Cardiac muscle cell (in vitro differentiated cells and primary cell): ENCODE measurements at regions not wholly inside any gene's neighbourhood (a gene's known extent, or its start where the extent isn't known, plus 50 kb on each side); places are given as distances from the start of the nearest gene placed in this dataset.
A peak's percentile ranks its signal among the peaks of the same experiment; 100 is the strongest.

Source experiments
- DNase-seq, 2 donors: peaks; one replicate each; pipeline versions ENCODE4 v3.0.0 to v3.0.0-alpha.2; 2010 to 2017; ENCODE audit warnings: low read depth in 1 of 2, low spot score in 1 of 2
- H3K27ac ChIP-seq: fragments of 200-600 bp; sonication (generic); 2 replicates; pipeline ENCODE4 v1.5.1; 2016
- H3K27me3 ChIP-seq: fragments of 200-600 bp; sonication (generic); 2 replicates; pipeline ENCODE4 v1.6.0; 2016; ENCODE audit warnings: control low read depth
- H3K36me3 ChIP-seq: fragments of 200-600 bp; sonication (generic); 2 replicates; pipeline ENCODE4 v1.5.1; 2016; ENCODE audit warnings: control low read depth
- H3K4me1 ChIP-seq: fragments of 200-600 bp; sonication (generic); 2 replicates; pipeline ENCODE4 v1.8.1; 2017; ENCODE audit warnings: low read depth, mild to moderate bottlenecking, mixed run types
- H3K4me3 ChIP-seq: fragments of 200-600 bp; sonication (generic); 2 replicates; pipeline ENCODE4 v1.5.1; 2016; ENCODE audit warnings: mild to moderate bottlenecking
- H3K9me3 ChIP-seq: fragments of 200-600 bp; sonication (generic); 2 replicates; pipeline ENCODE4 v1.5.1; 2017; ENCODE audit warnings: low read depth, mild to moderate bottlenecking, control low read depth
- TF ChIP-seq, protein P1 (sequence below): IDR thresholded peaks from 2 replicates; pipeline ENCODE4 v1.5.1; 2012; ENCODE audit warnings: low read depth, mild to moderate bottlenecking, low read length

DNA sequence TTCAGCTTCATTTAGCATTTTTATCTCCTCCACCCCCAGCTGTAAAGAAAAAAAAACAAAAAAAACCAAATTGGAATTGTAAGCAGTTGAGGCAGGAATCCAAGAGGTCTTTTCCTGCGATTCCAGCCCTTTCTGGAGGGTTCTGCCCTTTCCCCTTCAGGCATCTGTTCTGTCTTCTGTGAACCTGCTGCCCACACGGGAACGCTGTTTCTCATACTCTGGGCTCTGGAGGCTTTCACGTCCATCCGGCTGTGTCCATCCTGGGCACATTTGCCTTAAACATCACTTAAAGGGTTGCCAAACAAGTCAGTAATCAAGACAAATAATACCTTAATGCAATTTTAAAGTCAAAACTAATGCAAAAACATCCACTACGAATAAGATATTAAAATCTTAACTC lies 302.8 kb upstream of the PITRM1 start:
- Histone ChIP-seq H3K27ac (no peak overlapping the region), H3K4me3 (no peak overlapping the region), H3K9me3 (no peaks in the 10 kb centered on the region), H3K27me3 (no peaks in the 10 kb centered on the region), H3K4me1 (no peaks in the 10 kb centered on the region), H3K36me3 (no peaks in the 10 kb centered on the region)
- no peak for DNase-seq
- TF ChIP-seq, protein P1, sequence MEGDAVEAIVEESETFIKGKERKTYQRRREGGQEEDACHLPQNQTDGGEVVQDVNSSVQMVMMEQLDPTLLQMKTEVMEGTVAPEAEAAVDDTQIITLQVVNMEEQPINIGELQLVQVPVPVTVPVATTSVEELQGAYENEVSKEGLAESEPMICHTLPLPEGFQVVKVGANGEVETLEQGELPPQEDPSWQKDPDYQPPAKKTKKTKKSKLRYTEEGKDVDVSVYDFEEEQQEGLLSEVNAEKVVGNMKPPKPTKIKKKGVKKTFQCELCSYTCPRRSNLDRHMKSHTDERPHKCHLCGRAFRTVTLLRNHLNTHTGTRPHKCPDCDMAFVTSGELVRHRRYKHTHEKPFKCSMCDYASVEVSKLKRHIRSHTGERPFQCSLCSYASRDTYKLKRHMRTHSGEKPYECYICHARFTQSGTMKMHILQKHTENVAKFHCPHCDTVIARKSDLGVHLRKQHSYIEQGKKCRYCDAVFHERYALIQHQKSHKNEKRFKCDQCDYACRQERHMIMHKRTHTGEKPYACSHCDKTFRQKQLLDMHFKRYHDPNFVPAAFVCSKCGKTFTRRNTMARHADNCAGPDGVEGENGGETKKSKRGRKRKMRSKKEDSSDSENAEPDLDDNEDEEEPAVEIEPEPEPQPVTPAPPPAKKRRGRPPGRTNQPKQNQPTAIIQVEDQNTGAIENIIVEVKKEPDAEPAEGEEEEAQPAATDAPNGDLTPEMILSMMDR: no peak

DNA sequence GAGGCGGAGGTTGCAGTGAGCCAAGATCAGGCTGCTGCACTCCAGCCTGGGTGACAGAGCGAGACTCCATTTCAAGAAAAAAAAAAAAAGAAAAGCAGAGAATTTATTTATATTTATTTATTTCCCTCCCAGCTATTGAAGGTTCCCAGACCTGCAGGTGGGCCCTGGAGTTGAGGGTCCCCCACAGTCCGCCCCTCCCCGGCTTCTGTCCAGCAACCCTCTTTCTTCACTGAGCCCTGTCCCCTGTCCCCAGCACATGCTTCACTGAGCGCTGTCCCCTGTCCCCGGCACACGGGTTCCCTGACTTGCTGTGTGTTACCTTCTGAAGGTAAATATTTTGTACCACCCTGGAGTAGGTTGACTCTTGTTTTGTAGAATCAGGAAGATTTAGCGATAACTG lies 301.7 kb upstream of the PITRM1 start:
- H3K36me3 ChIP-seq: no peaks in the 10 kb centered on the region
- H3K27ac ChIP-seq: no peak overlapping the region
- DNase-seq: no peak
- H3K4me3 ChIP-seq: no peak overlapping the region
- TF ChIP-seq, protein P1: no peak
- H3K9me3 ChIP-seq: no peaks in the 10 kb centered on the region
- no peaks in the 10 kb centered on the region for H3K27me3 ChIP-seq
- H3K4me1 ChIP-seq: no peaks in the 10 kb centered on the region

- Histone ChIP-seq H3K4me3 (no peak overlapping the region), H3K9me3 (no peaks in the 10 kb centered on the region), H3K27ac (no peak overlapping the region), H3K36me3 (no peaks in the 10 kb centered on the region), H3K27me3 (no peaks in the 10 kb centered on the region), H3K4me1 (no peaks in the 10 kb centered on the region)
- DNase-seq: no peak
- TF ChIP-seq, protein P1: no peak
Observed at GRCh38 chr10:3473271-3473670, 300.7 kb upstream of the PITRM1 start.

DNA sequence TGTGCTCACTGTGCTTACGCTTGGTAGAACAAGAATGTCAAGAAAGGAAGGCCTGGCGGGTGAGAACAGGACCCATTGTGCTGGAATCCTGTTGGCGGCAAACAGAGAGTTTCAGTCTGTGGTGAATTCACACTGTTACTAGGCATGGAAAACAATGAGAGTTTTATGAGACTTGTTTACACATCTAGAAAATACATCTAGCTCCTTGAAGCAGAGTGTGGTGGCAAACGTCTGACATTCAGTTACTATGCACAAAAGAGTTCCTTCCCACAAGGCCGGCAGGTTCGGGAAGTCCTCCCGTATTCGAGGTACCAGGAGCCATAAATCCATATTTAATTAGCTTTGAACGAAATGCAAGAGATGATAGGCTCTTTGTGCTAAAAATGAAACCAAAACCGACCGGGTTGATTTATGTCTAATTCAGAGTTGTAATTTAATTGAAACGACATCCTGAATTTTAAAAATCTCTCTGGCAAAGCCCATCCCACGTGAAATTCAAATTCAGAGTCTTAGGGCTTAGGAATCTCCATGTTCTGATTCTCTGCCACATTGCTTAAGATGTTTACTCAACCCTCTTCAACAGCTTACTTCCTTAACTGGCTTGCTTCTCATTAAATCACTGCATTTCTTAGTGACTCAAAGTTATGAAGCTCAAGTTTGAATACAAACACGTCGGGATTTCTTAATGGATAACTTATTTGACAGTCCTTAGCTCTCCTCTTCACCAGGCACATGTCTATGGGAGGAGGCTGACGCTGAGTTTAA lies 299.9 kb upstream of the PITRM1 start:
- TF ChIP-seq, protein P1: no peak
- Histone ChIP-seq H3K27me3 (no peaks in the 10 kb centered on the region), H3K27ac (no peak overlapping the region), H3K4me3 (no peak overlapping the region), H3K36me3 (no peaks in the 10 kb centered on the region), H3K4me1 (no peaks in the 10 kb centered on the region), H3K9me3 (no peaks in the 10 kb centered on the region)
- DNase-seq: peak in 1 of 2 donors; percentile 61

DNA sequence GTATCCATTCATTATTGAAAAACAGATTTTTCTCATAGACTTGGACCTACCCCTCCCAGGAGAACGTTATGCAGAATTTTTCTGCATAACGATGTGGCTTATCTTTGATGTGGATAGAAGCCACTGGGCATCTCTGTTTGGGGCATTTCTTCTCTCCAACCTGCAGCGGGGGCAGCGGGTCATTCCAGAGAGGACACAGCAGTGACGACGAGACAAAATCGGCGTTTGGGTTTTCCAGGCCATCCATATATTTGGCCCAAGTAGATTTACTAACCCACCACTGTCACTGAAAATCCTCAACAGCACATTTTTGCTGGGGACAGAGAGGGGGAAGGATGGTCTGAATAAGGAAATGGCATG lies 299.3 kb upstream of the PITRM1 start:
- no peak for DNase-seq
- Histone ChIP-seq H3K4me3 (no peak overlapping the region), H3K4me1 (no peaks in the 10 kb centered on the region), H3K27me3 (no peaks in the 10 kb centered on the region), H3K27ac (no peak overlapping the region), H3K36me3 (no peaks in the 10 kb centered on the region), H3K9me3 (no peaks in the 10 kb centered on the region)
- TF ChIP-seq, protein P1: no peak

DNA sequence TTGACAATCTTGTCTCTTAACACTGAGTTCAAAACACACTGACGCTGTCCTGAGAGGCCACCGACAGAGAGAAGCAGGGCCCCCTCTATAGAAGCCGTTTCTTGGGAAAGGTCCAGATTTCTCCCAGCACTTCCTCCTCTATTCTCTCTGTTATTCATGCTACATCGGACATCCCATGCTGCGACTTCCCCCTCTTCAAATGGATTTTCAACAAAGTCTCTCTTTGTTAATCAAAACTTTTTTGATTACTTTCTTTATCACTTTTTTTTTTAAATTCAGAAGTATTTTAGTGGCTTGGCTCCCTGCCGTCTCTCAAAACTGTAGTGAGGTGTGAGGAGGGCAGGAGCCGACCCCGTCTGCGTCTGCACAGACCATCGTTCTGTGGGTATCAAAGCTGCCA lies 298.9 kb upstream of the PITRM1 start:
- H3K4me3 ChIP-seq: no peak overlapping the region
- no peaks in the 10 kb centered on the region for H3K9me3 ChIP-seq
- no peaks in the 10 kb centered on the region for H3K4me1 ChIP-seq
- H3K36me3 ChIP-seq: no peaks in the 10 kb centered on the region
- no peaks in the 10 kb centered on the region for H3K27me3 ChIP-seq
- H3K27ac ChIP-seq: no peak overlapping the region
- TF ChIP-seq, protein P1: no peak
- no peak for DNase-seq
